ENCODE measurements at regions not wholly inside any gene's neighbourhood (a gene's known extent, or its start where the extent isn't known, plus 50 kb on each side); places are given as distances from the start of the nearest gene placed in this dataset.

DNA sequence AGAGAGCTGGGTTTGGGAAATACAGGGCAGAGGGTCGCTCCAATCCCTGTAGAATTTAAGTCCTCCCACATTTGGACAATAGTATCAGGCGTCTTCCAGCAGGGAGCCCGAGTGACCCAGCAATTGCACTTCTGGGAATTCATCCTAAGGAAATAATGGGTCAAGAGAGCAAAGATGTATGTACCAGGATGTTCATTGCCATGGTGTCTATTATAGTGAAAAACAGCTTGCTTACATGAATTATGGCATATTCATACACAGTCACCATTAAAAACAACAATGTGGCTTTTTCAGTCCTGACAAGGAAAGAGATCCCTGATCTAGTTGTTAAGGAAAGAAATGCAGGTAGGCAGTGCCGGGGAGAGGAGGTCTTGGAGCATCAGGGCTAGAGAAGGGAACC is 167.7 kb downstream of the PJA1 start:
- H3K27me3 ChIP-seq (ENCODE audit: control insufficient read depth, insufficient read depth, low read length) = no peaks in the 10 kb centered on the region
- no peaks in the 10 kb centered on the region for H3K9me3 ChIP-seq (ENCODE audit: control insufficient read depth, insufficient read depth, low read depth, low read length)
- H3K4me3 ChIP-seq (ENCODE audit: low read depth in 2 of 2, low read length in 2 of 2) = no peak overlapping the region
- intact Hi-C loops (cut with micrococcal nuclease; ENCODE audit: unreplicated experiment) (no loop called here), in situ Hi-C loops (cut with HindIII; ENCODE audit: low pct_unique_long_range_greater_than_20kb, low sequenced_read_pairs) (no loop called here)
- no peak overlapping the region for H3K27ac ChIP-seq (ENCODE audit: low read length)
- TF ChIP-seq POLR2AphosphoS5 (IDR thresholded peaks at IDR 0.05; ENCODE audit: low read depth, low read length) (no peak), SIN3A (IDR thresholded peaks at IDR 0.05; ENCODE audit: borderline replicate concordance, insufficient read depth, low read depth, low read length) (no peak), TCF7L2 (IDR thresholded peaks at IDR 0.05; ENCODE audit: low read depth, low read length) (no peak)
- TF ChIP-seq, protein P1, sequence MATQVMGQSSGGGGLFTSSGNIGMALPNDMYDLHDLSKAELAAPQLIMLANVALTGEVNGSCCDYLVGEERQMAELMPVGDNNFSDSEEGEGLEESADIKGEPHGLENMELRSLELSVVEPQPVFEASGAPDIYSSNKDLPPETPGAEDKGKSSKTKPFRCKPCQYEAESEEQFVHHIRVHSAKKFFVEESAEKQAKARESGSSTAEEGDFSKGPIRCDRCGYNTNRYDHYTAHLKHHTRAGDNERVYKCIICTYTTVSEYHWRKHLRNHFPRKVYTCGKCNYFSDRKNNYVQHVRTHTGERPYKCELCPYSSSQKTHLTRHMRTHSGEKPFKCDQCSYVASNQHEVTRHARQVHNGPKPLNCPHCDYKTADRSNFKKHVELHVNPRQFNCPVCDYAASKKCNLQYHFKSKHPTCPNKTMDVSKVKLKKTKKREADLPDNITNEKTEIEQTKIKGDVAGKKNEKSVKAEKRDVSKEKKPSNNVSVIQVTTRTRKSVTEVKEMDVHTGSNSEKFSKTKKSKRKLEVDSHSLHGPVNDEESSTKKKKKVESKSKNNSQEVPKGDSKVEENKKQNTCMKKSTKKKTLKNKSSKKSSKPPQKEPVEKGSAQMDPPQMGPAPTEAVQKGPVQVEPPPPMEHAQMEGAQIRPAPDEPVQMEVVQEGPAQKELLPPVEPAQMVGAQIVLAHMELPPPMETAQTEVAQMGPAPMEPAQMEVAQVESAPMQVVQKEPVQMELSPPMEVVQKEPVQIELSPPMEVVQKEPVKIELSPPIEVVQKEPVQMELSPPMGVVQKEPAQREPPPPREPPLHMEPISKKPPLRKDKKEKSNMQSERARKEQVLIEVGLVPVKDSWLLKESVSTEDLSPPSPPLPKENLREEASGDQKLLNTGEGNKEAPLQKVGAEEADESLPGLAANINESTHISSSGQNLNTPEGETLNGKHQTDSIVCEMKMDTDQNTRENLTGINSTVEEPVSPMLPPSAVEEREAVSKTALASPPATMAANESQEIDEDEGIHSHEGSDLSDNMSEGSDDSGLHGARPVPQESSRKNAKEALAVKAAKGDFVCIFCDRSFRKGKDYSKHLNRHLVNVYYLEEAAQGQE (IDR thresholded peaks at IDR 0.05; ENCODE audit: insufficient read depth in 1 of 2, low read depth in 2 of 2, low read length in 1 of 2) = no peak
- TF ChIP-seq, protein P2, sequence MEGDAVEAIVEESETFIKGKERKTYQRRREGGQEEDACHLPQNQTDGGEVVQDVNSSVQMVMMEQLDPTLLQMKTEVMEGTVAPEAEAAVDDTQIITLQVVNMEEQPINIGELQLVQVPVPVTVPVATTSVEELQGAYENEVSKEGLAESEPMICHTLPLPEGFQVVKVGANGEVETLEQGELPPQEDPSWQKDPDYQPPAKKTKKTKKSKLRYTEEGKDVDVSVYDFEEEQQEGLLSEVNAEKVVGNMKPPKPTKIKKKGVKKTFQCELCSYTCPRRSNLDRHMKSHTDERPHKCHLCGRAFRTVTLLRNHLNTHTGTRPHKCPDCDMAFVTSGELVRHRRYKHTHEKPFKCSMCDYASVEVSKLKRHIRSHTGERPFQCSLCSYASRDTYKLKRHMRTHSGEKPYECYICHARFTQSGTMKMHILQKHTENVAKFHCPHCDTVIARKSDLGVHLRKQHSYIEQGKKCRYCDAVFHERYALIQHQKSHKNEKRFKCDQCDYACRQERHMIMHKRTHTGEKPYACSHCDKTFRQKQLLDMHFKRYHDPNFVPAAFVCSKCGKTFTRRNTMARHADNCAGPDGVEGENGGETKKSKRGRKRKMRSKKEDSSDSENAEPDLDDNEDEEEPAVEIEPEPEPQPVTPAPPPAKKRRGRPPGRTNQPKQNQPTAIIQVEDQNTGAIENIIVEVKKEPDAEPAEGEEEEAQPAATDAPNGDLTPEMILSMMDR (IDR thresholded peaks at IDR 0.05) = no peak
- DNase-seq (ENCODE audit: low read depth, low spot score) (no peak), ATAC-seq (no peak)
- ChIA-PET CTCF (no interaction called here), POLR2A (no interaction called here)
- BruUV-seq (replicated peaks) = no TSS peak
- H3K36me3 ChIP-seq (ENCODE audit: control insufficient read depth, insufficient read depth, low read length) = no peaks in the 10 kb centered on the region
- no peaks in the 10 kb centered on the region for H3K4me1 ChIP-seq (ENCODE audit: control insufficient read depth, insufficient read depth, low read length)

DNA sequence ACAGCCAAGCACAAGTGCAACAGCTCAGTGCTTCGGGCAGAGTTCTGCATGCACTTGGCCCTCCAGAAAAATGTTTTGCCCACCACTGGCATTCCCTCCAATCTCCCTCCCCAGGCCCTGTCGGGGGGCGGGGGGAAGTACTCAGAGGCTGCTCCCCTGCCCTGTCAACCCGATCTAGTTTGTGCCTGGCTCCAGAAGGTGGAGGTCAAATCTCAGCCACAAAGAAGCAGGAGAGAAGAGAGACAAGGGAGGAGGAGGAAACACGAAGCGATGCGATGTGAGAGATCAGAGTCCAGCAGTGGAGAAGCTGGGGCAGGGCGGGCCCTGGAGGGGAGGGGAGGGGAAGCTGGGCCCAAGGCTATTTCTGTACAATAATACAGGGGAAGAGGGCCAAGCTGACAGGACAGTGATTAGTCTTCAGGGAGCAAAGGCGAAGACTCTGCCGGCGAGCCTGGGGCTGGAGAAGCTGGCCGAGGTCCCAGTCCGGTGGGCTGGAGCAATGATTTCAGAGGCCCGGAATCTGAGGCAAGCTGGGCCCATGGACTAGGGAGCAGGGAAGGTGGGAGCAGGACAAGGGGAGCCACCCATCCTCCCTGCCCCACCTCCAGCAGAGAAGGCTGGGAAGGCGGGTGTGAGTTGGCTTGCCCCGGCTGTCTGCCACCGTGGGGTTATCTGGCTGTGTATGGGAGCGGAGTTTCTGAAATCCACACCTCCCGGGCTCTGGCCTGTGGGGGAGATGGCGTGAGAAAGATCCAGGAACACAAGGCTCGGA is 167.1 kb downstream of the EFNB1 start:
- TF ChIP-seq TCF7L2 (IDR thresholded peaks at IDR 0.05; ENCODE audit: low read depth, low read length) (no peak), SIN3A (IDR thresholded peaks at IDR 0.05; ENCODE audit: borderline replicate concordance, insufficient read depth, low read depth, low read length) (no peak), POLR2AphosphoS5 (IDR thresholded peaks at IDR 0.05; ENCODE audit: low read depth, low read length) (no peak)
- TF ChIP-seq, protein P2 (IDR thresholded peaks at IDR 0.05) = no peak
- TF ChIP-seq, protein P1 (IDR thresholded peaks at IDR 0.05; ENCODE audit: insufficient read depth in 1 of 2, low read depth in 2 of 2, low read length in 1 of 2) = no peak
- DNase-seq (ENCODE audit: low read depth, low spot score) (no peak), ATAC-seq (no peak)
- Histone ChIP-seq H3K36me3 (ENCODE audit: control insufficient read depth, insufficient read depth, low read length) (no peaks in the 10 kb centered on the region), H3K9me3 (ENCODE audit: control insufficient read depth, insufficient read depth, low read depth, low read length) (no peaks in the 10 kb centered on the region), H3K4me3 (ENCODE audit: low read depth in 2 of 2, low read length in 2 of 2) (no peak overlapping the region), H3K27ac (ENCODE audit: low read length) (no peak overlapping the region), H3K27me3 (ENCODE audit: control insufficient read depth, insufficient read depth, low read length) (no peaks in the 10 kb centered on the region), H3K4me1 (ENCODE audit: control insufficient read depth, insufficient read depth, low read length) (no peaks in the 10 kb centered on the region)
- ChIA-PET POLR2A (interaction anchor here (0.7 kb wide), 1 partner anchor 1784 kb away, joined by 3 read pairs; no protein-coding TSS in a partner anchor), CTCF (no interaction called here)
- intact Hi-C loops (cut with micrococcal nuclease; ENCODE audit: unreplicated experiment) = no loop called here
- no TSS peak for BruUV-seq (replicated peaks)
- in situ Hi-C loops (cut with HindIII; ENCODE audit: low pct_unique_long_range_greater_than_20kb, low sequenced_read_pairs) = no loop called here
